Raji (cell line): ENCODE measurements at regions not wholly inside any gene's neighbourhood (a gene's known extent, or its start where the extent isn't known, plus 50 kb on each side); places are given as distances from the start of the nearest gene placed in this dataset.

ENCODE experiments used
- POLR2A ChIP-seq: IDR thresholded peaks from 2 replicates; pipeline ENCODE4 v1.6.1; 2011; ENCODE audit warnings: low read depth, low read length, control low read depth; ENCODE audit not compliant: insufficient read depth

DNA sequence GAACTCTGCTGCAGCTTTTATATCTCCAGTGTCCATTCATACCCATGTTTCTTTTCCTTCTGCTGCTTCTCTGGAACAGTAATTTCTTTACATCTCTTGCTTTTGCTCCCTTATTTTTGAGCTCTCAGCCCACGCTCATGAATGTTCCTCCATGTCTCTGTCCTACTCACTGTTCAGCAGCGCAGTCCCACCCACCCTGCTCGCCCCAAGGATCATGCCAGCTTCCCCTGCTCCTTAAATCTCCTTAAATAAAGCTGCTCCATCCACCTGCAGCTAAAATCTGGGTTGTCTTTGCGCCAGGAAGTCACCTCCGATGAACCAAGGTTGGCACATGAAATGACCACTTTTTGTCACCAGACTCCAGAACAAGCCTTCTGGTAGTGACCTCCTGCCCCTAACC is 201.1 kb upstream of the RGS6 start:
- TF ChIP-seq POLR2A = no peak

DNA sequence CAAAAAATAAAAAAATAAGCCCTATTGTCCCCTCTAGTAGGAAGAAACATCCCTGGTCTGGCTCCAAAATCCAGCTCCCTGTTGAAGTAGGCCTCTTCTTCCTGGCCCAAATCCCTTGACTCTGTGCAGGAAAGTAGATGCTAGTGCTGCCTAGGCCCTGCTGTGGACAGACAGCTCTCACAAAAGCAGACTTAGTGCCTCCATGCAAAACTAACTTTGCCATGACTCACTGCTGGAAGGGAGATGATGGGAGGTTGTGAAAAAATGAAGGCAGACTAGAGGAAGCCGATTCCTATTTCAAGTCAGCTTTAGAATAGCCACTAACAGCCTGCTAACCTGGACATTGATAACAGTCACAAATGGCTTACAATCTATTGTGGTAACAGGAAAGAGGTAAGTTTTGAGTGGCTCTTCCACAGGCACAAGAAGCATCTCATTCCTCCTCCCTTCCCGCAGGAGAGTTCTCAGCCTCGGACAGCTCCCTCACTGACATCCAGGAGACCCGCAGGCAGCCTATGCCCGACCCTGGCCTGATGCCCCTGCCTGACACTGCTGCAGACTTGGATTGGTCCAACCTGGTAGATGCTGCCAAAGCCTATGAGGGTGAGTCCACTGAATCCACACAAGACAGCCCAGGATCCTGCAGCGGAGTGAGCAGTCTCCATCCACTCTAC is 198.9 kb upstream of the RGS6 start:
- no peak for TF ChIP-seq POLR2A

DNA sequence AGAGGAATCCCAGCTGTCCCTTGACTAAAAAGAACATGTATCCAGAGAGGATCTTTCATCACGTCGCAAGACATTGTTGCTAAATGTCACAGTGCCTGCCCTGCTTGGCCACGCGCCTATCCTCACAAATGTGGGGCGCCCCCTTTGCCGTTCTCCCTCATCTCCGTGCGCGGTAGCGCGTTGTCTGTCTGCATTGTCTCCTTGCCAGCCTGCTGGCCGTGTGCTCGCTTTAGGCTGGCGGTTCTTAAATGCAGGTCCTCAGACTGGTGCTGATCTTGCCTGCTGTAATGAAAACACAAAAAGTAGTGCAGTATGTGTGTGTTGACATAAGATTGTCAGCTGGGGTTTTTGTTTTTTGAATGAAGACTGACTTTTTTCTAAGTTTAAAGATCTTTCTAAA is 198.2 kb upstream of the RGS6 start:
- no peak for TF ChIP-seq POLR2A

DNA sequence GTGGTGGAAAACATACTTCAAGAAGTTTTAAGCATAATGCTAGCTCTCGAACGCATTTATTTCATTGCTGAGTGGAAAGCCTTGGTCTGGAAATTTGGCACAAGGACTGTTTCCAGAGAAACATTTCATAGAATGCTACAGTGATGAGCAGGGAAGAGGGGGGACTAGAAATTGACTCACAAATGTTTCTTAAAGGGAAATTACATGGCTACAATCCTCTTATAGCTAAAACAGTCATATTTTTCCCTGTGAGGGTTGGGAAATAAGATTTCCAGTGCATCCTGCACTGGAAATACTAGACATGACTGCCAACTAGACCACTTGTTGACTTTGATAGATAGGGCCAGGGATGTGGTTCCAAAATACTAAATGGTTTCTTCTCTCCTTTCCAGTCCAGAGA is 197.3 kb upstream of the RGS6 start:
- TF ChIP-seq POLR2A = no peak

DNA sequence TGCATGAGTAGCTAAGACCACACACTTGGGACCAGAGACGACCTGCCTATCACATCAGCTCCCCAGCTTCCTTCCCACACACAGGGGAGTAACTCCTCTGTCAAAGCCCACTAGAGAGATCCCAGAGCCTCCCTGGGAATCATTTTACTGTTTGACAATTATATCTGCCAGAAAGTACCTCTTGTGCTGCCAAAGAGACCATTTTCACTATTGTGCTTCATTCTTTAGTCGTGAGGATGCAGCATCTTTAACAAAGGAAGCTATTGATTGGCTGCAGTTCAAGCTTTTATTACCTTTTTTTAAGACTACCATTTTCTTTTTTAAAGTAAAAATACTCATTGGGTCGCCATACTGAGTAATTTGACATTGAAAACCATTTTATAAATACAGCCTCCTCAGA is 194.5 kb upstream of the RGS6 start:
- no peak for TF ChIP-seq POLR2A

DNA sequence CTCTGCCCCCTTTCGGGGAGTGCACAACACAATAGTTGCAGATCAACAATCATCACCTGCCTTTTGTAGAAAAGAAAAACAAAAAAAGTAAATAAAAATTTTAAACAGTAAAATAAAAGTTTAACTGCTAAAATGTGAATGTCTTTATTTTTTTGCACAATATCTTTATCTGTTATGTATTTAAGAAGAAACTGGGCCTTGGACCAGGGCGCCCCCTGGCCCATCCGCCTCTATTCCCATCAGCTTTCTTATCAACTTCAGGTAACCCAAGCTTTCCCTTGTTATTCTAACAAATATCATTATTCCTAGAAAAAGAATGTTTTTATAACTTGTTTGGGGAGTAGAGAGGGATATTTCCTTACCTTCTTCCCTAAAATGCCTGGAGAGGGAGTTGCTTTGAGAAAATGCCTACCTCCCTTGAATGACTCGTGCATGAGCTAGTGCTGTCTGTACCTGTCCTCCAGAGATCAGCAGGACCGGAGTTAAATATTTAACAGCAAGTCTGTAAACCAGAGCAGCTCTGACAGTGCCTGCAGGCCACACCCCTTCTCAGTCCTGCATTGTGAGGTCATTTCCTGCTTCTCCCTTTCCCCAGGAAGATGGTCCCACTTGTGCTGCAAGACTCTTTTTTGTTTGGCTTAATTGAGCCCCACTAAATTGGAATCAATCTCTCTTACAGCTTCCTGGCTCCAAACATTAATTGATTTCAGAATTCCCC is 192.8 kb upstream of the RGS6 start:
- no peak for TF ChIP-seq POLR2A

DNA sequence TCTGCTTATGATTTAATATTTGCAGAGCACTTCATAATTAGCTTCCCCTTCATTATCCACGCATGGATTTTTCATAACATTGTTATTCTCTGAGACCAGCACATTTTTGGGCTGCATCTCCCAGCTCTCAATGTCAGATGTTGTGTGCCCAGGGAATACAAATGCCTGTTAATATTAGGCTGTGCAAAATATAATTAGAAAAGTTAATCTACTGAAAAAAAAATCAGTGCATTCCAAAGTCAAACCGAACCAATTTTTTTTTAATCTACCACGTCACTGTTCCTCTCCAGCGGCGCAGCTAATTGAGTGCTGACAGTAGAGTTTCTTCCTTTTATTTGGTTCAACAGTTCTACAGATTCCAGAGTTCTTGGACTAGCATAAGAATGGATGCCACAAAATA is 191.0 kb upstream of the RGS6 start:
- TF ChIP-seq POLR2A = no peak

DNA sequence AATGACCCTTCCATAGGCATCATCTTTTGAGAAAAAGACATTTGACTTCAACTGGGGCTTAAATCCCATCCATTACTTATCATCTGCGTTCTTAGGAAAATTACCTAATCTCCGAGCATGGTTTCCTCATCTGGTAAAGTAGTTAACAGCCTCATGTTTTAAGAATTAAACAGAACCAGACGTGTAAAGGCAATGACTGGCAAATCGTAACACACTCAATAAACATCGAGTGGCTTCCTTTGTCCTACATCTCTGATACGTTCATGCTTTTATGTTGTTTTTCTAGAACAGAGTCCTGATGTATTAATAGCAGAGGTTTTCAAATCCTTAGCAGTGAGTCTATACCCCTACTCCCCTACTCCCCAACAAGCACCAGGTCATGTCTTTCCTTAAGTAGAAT is 189.7 kb upstream of the RGS6 start:
- no peak for TF ChIP-seq POLR2A

DNA sequence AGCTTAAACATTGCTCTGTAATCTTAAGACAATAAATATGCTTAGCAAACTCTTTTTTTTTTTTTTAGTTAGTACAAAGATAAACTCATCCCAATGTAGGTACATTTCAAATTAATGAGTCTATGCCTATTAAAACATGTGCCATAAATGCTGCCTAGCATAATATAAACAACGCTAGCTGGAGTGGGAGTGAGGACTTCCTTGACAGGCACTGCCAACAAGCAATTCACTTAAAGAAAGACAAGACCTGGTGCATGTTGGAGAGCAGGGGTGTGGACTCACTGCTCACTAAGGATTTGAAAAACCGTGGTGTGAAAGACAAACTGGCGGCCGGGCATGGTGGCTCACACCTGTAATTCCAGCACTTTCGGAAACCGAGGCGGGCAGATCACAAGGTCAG is 187.2 kb upstream of the RGS6 start:
- TF ChIP-seq POLR2A = no peak

DNA sequence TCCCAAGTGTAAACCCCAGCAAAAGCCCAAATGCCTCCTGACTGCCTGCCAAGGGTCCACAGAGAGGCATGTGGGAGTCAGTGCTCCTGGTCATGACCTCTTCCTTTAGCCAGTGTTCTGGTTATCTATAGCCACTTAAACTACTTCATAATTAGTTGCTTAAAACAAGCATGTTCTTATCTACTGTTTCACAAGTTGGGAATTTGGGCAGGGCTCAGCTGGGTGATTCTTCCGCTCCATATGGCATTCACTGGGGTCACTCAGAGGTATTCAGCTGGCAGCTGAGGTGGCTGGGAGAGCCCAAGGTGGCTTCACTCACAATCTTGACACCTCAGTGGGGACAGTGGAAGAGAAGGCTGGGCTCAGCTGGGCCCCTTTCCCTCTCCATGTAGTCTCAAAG is 184.0 kb upstream of the RGS6 start:
- no peak for TF ChIP-seq POLR2A

DNA sequence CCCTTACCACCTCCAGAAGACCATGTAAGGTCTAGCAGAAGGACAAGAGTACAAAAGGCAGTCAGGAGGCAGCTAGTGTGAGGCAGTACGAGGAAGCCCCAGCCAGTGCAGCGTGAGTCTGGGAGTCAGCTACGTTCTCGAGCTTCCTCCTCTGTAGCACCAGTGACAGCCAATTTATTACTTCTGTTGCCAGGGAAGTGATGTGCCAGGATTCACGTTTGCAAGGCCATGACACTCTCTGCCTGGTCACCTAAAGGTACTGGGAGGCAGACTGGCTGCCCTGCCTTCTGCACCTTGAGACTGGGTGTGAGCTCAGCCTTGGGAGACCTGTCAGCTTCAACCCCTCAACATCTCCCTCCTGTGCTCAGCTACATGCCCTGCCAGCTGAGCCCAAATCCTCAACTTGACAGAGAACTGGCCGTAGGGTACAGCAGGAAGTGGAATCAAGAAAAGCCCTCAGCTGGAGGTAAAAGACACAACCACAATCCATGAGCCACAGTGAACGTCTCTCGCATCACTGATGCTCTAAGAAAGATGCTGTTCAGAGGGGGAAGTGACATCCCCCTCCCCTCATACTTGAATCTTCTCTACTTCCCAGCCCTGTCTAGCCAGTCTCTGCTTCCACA is 182.5 kb upstream of the RGS6 start:
- TF ChIP-seq POLR2A = no peak

DNA sequence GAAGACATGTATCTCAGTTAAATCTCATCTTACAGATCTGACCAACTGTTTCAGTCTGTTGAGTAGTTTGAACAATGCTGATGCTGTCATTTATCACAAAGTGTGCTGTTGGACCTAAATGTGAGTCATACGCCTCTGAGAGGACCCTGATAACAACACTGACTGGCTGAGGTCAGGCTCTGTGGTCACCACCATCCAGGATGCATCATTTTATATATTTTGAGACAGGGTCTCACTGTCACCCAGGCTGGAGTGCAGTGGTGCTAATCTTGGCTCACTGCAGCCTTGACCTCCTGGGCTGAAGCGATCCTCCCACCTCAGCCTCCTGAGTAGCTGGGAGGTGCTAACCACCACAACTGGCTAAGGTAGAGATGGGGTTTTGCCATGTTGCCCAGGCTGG is 181.0 kb upstream of the RGS6 start:
- no peak for TF ChIP-seq POLR2A

DNA sequence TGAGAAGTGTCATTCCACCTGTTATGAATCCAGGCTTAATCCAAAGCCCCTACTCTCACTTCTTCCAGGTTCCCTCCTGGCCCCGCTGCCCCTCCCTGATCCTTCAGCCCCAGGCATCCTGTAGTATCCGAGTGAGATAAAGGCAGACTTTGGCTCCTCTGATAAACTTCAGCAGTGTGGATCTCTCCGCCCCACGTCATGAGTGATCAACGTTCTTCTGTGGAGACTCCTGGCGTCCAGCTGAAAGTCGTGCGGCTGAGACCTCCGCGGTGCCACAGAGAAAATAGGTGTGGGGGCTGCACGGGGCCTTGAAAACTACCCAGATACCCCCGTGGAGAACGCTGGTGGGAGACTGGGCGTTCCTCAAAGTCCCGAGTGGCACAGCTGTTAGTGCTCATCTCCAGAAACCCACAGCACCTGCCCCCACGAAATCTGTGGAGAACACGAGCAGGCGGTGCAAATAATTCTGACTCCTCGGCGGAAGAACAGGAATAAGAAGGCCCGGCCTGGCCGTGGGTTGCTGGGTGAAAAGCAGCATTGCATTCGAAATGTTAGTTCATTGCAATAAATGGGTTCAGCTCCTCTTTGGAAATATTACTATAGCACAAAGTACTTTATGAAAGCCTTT is 180.0 kb upstream of the RGS6 start:
- TF ChIP-seq POLR2A = no peak

DNA sequence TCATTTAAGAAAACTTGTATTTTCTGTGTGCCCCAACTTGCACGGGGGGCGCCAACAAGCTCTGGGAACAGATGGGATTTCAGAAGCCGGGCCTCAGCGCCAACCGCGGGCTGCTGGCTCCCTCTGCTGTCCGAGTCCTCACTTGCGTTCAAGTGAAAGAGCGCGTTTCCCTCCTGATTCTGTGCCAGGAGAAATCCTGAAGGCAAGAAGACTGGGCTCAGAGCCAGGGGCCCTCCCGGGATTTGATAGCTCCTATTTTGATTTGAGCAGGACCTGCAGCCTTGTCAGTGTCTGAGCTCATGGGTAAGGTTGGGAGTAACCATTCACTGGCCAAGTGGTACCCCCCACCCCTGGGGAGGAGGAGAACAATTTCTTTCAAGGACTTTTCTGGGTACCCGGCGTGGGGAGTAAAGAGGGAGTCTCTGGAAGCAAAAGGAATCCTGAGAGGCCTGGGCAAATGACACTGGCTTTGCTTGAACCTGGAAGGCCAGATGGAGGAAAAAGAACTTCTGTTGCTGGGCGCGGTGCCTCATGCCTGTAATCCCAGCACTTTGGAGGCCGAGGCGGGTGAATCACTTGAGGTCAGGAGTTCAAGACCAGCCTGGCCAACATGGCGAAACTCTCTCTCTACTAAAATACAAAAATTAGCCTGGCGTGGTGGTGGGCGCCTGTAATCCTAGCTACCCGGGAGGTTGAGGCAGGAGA is 179.0 kb upstream of the RGS6 start:
- no peak for TF ChIP-seq POLR2A

DNA sequence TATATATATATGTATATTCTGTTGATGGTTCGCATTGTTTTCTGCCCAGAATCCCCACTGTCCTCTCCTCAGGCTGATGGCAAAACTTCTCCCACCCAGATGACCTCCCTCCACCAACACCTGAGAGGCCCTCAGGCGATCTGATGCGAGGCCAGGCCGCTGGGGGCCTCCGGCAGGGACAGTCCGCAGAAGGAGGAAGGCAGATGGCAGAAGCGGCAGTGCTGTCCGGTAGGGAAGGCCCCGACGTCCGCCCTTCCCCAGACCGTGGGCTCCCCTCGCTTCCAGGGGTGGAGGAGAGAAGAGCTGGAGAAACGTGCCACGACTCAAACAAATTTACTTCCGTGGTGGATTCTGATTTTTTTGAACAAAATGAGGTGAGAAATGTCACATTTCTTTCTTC is 178.3 kb upstream of the RGS6 start:
- no peak for TF ChIP-seq POLR2A
